ENCODE measurements at regions not wholly inside any gene's neighbourhood (a gene's known extent, or its start where the extent isn't known, plus 50 kb on each side); places are given as distances from the start of the nearest gene placed in this dataset.

GRCh38 chr1:65703853-65704252 is 88.8 kb upstream of the PDE4B start:
- DNase-seq (ENCODE audit: low spot score) = no peak
- H3K27me3 ChIP-seq (ENCODE audit: control insufficient read depth in 4 of 4, insufficient read depth in 4 of 4, low read length in 3 of 4) = peaks cover 0 to 3% (median 0%) of the 10 kb centered on the region in 4 donors
- WGBS = 64% methylated on average over 4 of the region's 4 CpGs
- H3K4me1 ChIP-seq (ENCODE audit: control insufficient read depth in 4 of 4, insufficient read depth in 4 of 4, low read length in 3 of 4) = no peaks in the 10 kb centered on the region
- H3K27ac ChIP-seq (ENCODE audit: low read depth in 1 of 2, low read length in 2 of 2) = no peak overlapping the region
- H3K4me3 ChIP-seq (ENCODE audit: low read depth in 1 of 3, low read length in 3 of 3) = no peak overlapping the region
- TF ChIP-seq EGR1 (IDR thresholded peaks at IDR 0.05; ENCODE audit: low read depth in 2 of 2) (no peak), GABPA (IDR thresholded peaks at IDR 0.05 in 1 of 2, conservative IDR thresholded peaks at IDR 0.05 in 1 of 2) (no peak), HNF4A (conservative IDR thresholded peaks at IDR 0.05) (no peak), REST (IDR thresholded peaks at IDR 0.05) (no peak), SP1 (IDR thresholded peaks at IDR 0.05) (no peak)
- H3K36me3 ChIP-seq (ENCODE audit: control insufficient read depth in 4 of 4, insufficient read depth in 3 of 4, low read depth in 1 of 4, low read length in 3 of 4) = no peaks in the 10 kb centered on the region
- H3K9ac ChIP-seq (ENCODE audit: low read depth in 1 of 2, low read length in 2 of 2) = no peak overlapping the region
- H3K9me3 ChIP-seq (ENCODE audit: control insufficient read depth in 4 of 4, low read length in 3 of 4) = no peaks in the 10 kb centered on the region

- TF ChIP-seq RXRA (IDR thresholded peaks at IDR 0.05) = no peak
- 91% methylated on average over 2 of the region's 2 CpGs for WGBS
- H3K36me3 ChIP-seq (ENCODE audit: control insufficient read depth in 4 of 4, insufficient read depth in 3 of 4, low read depth in 1 of 4, low read length in 3 of 4) = no peaks in the 10 kb centered on the region
- no peak overlapping the region for H3K27ac ChIP-seq (ENCODE audit: low read depth in 1 of 2, low read length in 2 of 2)
- H3K9me3 ChIP-seq (ENCODE audit: control insufficient read depth in 4 of 4, low read length in 3 of 4) = no peaks in the 10 kb centered on the region
- peaks cover 0 to 3% (median 0%) of the 10 kb centered on the region in 4 donors for H3K27me3 ChIP-seq (ENCODE audit: control insufficient read depth in 4 of 4, insufficient read depth in 4 of 4, low read length in 3 of 4)
- no peak overlapping the region for H3K9ac ChIP-seq (ENCODE audit: low read depth in 1 of 2, low read length in 2 of 2)
- no peak overlapping the region for H3K4me3 ChIP-seq (ENCODE audit: low read depth in 1 of 3, low read length in 3 of 3)
- no peaks in the 10 kb centered on the region for H3K4me1 ChIP-seq (ENCODE audit: control insufficient read depth in 4 of 4, insufficient read depth in 4 of 4, low read length in 3 of 4)
- no peak for DNase-seq (ENCODE audit: low spot score)
Measured at GRCh38 chr1:65704318-65704717, 88.4 kb upstream of the PDE4B start.

GRCh38 chr1:65717815-65718454 is 74.8 kb upstream of the PDE4B start:
- Histone ChIP-seq H3K36me3 (ENCODE audit: control insufficient read depth in 4 of 4, insufficient read depth in 3 of 4, low read depth in 1 of 4, low read length in 3 of 4) (no peaks in the 10 kb centered on the region), H3K9me3 (ENCODE audit: control insufficient read depth in 4 of 4, low read length in 3 of 4) (no peaks in the 10 kb centered on the region), H3K27me3 (ENCODE audit: control insufficient read depth in 4 of 4, insufficient read depth in 4 of 4, low read length in 3 of 4) (no peaks in the 10 kb centered on the region), H3K4me3 (ENCODE audit: low read depth in 1 of 3, low read length in 3 of 3) (no peak overlapping the region), H3K9ac (ENCODE audit: low read depth in 1 of 2, low read length in 2 of 2) (no peak overlapping the region), H3K27ac (ENCODE audit: low read depth in 1 of 2, low read length in 2 of 2) (no peak overlapping the region), H3K4me1 (ENCODE audit: control insufficient read depth in 4 of 4, insufficient read depth in 4 of 4, low read length in 3 of 4) (no peaks in the 10 kb centered on the region)
- WGBS = 94% methylated on average over 3 of the region's 3 CpGs
- TF ChIP-seq FOXA1 (IDR thresholded peaks at IDR 0.05) = no peak
- TF ChIP-seq RAD21 (IDR thresholded peaks at IDR 0.05) = peak in 1 of 2 donors; percentile 26
- DNase-seq (ENCODE audit: low spot score) = no peak

GRCh38 chr1:65719391-65719790 is 73.3 kb upstream of the PDE4B start:
- no peaks in the 10 kb centered on the region for H3K4me1 ChIP-seq (ENCODE audit: control insufficient read depth in 4 of 4, insufficient read depth in 4 of 4, low read length in 3 of 4)
- DNase-seq (ENCODE audit: low spot score) = no peak
- no peaks in the 10 kb centered on the region for H3K36me3 ChIP-seq (ENCODE audit: control insufficient read depth in 4 of 4, insufficient read depth in 3 of 4, low read depth in 1 of 4, low read length in 3 of 4)
- no peak overlapping the region for H3K9ac ChIP-seq (ENCODE audit: low read depth in 1 of 2, low read length in 2 of 2)
- no peaks in the 10 kb centered on the region for H3K27me3 ChIP-seq (ENCODE audit: control insufficient read depth in 4 of 4, insufficient read depth in 4 of 4, low read length in 3 of 4)
- no peak overlapping the region for H3K4me3 ChIP-seq (ENCODE audit: low read depth in 1 of 3, low read length in 3 of 3)
- H3K27ac ChIP-seq (ENCODE audit: low read depth in 1 of 2, low read length in 2 of 2) = no peak overlapping the region
- H3K9me3 ChIP-seq (ENCODE audit: control insufficient read depth in 4 of 4, low read length in 3 of 4) = no peaks in the 10 kb centered on the region
- WGBS = 87% methylated on average over 5 of the region's 5 CpGs
- no peak for TF ChIP-seq SP1 (IDR thresholded peaks at IDR 0.05)
- no peak for TF ChIP-seq RAD21 (IDR thresholded peaks at IDR 0.05)
- no peak for TF ChIP-seq RXRA (IDR thresholded peaks at IDR 0.05)
- TF ChIP-seq TAF1 (conservative IDR thresholded peaks at IDR 0.05) = no peak
- no peak for TF ChIP-seq GABPA (IDR thresholded peaks at IDR 0.05 in 1 of 2, conservative IDR thresholded peaks at IDR 0.05 in 1 of 2)
- TF ChIP-seq HNF4A (conservative IDR thresholded peaks at IDR 0.05) = no peak
- no peak for TF ChIP-seq REST (IDR thresholded peaks at IDR 0.05)
- TF ChIP-seq ZBTB33 (IDR thresholded peaks at IDR 0.05) = no peak
- TF ChIP-seq EGR1 (IDR thresholded peaks at IDR 0.05; ENCODE audit: low read depth in 2 of 2) = no peak
- no peak for TF ChIP-seq HNF4G (IDR thresholded peaks at IDR 0.05)
